GM21717 (cell line): ENCODE measurements at regions not wholly inside any gene's neighbourhood (a gene's known extent, or its start where the extent isn't known, plus 50 kb on each side); places are given as distances from the start of the nearest gene placed in this dataset.

Experiments used
- ATAC-seq: cut with Tn5 transposase; IDR thresholded peaks from one replicate; pipeline ENCODE4 v1.9.1; 2021; ENCODE audit warnings: mild to moderate bottlenecking, moderate library complexity; ENCODE audit not compliant: unreplicated experiment

DNA sequence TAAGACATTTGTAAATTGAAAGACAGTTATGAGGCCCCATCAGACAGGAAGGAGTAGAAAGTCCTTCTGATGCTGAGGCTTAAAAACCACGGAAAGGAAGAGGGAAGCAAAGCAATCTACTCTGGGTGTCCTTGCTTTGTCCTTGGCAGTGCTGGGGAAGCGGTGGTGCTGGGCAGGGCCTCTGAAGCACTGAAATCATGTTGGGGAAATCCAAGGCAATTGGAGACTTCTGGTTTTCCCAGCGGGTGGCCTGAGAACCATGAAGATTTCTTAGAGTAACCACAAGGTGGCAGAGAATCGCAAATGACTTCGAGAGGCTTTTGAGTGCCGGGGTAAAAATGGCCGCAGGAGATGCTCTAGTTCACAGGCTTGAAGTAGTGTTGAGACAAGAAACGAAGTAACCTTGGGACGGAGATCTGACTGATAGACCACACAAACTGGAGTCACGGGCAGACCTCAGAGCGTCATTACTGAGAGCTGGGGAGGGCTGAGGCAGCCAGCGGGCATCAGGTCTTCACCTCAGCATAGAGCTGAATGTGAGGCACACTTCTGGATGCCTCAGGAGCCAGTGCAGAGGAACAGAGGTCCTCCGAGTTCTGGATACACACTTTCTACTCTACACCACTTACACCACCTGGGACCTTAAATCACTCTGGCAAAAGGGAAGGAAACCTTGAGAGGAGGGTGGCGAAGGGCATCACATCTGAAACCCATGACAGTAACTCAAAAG lies 130.7 kb upstream of the GPRIN3 start:
- peak; percentile 68 for ATAC-seq

DNA sequence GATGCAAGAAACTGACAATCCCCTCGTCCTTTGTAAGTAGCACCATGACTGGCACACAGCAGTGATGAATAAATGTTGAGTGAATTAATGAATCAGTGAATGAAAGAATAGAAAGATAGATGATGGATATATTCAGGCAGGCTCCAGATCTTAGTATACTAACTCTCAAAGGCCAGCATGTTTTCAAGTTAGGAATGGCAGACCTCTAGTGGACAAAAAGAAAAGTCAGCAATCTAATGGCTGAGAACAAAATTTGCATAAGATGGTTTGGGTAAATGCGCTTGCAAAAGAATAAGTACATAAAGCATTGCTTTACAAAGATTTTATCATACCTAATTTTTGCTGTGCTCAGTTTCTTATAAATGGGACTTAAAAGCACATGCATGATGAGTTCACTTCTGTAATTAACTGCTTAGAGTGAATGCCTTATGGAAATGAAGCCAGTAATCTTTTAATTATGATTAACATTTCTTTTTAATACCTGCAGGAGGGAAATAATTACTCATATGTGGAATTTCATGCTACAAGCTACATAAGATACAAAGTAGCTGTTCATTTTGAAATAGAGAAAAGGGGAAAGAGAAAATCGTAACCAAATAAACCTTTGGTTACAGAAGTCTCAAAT lies 126.9 kb upstream of the GPRIN3 start:
- ATAC-seq, result no peak

DNA sequence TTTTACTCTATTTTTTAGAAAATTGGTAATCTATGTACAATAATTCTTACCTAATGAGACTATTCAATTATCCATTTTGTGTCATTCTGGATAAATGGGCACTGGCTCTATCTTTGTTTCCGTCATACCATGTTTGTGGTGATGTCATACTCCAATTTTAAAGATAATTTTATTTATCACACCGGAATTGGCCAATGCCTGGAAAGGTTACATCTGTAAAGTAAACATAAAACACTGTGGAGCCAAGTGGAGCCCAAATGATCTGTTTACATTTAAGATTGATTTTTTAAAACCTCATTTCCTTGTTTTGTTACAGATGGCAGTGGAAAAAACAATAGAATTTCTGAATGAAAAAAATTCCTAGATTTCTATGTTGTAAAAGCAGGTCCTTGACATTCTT lies 120.2 kb upstream of the GPRIN3 start:
- ATAC-seq, result no peak

DNA sequence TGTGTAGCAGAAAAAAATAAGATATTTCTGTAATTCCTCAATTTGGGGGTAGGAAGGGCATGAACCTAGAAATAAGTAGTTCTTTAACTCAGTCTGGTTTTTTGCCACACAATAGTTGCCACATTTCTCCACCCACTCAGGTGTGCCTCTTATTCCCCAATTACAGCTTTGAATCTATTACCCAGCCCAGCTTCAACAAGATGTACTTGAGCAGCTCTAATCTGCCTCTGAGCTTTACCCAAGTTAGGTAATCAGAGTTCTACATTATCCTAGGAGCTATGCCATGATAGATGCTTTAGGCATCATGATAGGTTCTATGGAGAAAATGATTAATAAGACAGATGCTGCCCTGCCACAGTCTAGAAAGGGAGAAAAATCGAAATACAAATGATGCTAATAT lies 117.4 kb upstream of the GPRIN3 start:
- no peak for ATAC-seq

DNA sequence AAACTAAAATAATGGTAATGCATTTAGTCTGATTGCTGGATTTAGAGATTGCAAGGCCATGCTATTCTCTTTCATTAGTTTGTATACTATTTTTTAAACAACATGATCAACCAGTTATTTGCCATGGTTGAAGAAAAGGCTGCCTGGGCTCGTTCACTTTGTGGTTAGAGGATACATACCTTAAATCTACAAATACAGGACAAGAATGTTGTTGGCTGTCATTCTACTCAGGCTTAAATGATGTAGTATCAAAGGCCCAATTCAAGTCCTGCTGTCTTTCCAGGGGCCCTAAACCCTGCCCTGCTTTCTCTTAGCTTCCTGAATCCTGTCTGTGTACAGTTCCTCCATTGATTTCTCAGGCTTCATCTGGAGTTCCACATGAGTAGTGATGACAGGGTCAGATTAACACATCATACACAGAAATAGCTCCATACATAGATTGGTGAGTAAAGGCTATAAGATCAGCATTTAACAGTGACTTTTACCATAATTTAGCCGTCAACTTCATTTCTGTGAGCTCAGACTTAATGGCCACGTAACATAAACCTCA lies 114.9 kb upstream of the GPRIN3 start:
- ATAC-seq, result no peak

DNA sequence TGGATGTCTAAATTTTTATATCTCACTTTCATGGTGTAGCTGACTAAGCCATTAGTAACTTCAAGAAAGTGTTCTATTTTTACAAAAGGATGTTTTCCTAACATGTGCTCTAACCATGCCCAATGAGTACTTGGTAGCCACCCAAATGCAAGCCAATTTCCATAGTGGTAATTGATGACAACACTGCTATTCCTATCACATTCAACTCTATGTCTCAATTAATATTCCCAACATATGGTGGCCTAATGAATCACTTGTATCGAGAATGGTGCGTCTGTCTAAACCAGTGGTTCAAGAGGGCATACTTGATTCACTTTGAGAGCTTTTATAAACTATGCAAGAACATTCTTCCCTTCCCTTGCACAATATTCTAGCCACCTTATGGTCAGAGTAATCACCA lies 112.9 kb upstream of the GPRIN3 start:
- no peak for ATAC-seq

DNA sequence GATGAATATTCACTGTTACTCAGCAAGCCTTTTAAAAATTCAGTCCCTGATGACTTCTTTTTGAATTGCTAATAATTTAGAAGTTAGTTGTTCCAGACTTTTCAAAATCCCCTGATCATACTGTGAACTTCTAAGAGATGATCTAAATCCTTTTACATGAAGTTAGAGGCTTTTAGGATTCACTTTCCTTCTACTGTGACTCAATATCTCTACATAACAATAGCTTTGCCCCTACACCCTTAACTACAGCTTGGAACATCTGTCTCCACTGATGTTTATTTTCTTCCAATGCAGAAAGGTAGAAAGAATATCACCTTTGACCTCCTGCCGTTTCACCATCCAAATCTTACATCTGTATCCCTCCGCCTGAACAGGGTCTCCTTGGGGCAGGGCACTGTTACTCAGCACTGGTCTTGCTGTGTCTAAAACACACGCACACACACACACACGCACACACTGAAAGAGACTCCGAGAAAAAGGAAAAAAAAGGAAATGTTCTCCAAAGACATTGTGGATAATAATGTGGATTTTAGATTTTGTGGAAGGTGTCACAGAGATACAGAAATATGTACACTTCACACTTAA lies 111.6 kb upstream of the GPRIN3 start:
- no peak for ATAC-seq

DNA sequence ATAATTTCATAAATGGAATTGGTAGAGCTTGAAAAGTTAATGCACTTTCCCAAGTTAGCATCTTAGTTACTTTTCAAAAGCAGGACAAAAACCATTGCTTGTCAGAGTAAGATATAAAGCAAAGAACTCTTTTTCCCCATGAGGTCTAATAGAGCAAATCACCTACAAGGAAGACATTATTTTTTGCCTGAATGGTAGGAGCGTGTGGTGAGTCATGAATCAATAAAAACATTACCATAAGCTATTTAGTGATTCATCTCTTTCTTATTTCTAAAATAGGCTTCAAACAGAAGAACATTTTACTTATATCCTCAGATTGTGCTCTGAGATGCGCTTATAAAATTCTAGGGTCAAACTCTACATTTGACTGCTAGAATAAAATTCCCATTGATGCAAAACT lies 109.4 kb upstream of the GPRIN3 start:
- no peak for ATAC-seq

DNA sequence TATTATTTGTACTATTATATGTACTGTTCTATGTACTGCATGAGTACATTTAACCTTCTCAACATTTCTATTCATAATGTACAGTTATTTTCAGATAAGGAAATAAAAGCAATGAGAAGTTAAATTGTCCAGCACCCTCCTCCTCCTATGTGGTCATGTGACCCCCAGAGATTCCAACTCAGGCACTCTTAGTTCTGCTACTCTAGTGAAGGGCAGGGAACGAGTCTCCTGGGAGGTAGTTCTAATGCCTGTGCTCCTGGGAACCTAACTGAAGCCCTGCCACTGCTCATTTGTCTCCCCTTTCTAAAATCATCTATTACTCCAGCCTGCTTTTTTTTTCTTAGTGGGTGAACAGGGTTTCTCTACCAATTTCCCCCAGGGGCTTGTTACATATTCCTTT lies 105.9 kb upstream of the GPRIN3 start:
- ATAC-seq, result no peak

DNA sequence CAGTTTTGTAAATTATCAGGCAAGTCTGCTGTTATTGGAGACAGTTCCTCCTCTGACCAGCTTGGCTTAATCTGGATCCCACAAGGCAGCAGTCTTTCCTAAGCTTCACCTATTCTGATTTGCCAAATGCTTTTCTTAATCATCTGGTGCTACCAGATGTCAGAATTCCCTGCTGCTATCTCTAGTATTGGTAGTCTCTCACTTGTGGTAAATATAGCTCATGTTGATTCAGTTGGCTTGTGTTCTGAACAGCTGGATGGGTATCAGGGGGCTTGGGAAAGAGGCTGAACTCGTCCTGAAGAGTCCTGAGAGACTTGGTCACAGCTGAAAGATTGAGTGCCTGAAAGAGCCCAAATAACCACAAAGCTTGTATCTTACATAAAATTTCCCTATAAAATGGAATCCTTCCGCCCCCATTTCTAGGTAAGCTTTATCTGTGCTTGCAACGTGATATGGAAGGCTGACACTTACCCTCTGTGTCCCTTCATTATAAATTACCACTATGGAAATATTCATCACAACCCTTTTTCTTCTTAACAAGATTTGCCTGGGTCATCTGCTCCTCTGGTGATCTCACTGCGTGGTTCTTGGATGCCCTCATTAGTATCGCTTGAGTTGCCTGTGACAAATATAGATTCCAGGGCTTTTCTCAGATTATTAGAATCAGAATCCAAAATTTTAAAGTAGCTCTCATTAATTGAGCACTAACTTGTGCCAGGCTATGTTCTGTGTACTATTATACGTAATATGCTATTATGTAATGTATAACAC lies 104.1 kb upstream of the GPRIN3 start:
- ATAC-seq, result no peak

DNA sequence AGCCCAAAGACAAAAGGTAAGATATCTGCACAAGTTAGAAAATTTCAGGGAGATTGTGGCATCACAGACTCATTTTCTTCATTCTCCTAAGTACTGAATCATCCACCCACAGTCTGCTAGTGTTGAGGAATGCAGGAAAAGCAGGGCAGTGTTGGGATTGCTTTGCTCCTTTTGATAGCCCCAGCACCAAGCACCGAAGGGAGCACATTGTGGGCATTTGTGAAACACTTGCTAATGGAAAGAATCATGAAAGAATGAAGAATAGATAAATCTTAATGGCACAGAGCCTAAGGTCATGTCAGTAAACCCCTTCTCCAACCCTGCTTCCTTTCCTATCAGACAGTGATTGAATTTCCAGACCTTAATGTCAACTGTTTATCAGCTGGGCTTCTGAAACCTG lies 103.1 kb upstream of the GPRIN3 start:
- no peak for ATAC-seq

DNA sequence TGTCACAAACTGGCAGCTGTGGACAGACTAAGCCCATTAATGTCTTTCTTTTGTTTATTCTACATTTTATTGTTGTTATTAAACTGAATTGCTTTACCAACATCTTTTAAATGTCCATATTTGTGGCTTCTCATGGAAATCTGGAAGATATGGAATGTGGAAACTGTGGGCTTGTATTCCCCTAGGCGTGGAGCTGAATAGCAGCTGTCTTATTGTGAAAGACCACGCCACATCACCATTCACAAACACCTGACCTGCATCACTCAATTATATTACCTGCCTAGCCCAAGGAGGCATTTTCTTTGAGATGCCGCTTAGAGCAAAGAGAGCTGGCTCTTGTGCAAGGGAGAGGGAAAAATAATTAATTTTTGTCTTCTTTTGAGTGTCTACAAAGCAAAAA lies 96.9 kb upstream of the GPRIN3 start:
- no peak for ATAC-seq

DNA sequence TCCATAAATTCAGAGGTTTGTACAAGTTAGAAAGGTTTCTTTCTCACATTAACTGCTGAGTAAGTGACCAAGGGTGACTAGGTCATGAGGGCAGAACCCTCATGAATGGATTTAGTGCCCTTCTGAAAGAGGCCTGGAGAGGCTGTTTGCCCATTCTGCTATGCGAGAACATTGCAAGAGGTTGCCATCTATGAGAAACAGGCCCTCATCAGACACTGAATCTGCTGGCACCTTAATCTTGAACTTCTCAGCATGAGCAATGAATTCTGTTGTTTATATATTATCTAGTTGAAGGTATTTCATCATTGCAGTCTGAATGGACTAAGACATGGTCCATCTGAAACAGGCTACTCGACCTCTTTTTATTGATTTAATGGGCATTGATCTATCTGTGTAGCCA lies 96.2 kb upstream of the GPRIN3 start:
- no peak for ATAC-seq

DNA sequence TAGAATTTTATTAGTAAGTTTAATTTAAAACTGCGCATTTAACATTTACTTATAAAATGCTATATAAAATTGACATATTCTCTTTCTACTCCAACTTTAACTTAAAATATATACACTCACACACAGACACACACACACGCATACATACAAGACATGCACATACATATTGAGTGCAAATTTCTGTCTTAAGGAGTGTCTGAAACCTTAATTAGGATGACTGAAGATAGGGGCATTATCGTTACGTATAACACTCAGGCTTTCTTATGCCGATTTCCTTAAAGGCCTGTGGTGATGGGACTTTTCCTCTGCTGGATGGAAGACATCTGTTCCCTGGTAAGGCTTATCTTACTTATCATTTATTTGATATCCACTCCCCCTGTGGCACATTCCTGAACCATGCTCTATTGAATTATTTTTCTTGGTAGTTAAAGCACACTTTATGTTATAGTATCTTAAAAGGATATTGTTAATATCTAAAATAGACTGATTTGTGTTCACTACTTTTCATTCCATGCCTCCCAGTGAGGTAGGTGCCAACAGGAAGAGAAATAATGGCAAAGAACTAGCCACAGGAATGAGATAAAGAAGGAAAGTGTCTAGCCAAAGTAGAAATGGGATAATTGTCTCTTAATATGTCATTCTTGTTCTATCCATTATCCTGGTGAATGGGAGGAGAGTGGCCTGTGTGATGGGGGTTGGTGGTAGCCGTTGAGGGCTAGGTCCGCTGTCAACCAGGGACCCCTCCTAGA lies 92.9 kb upstream of the GPRIN3 start:
- ATAC-seq, result no peak

DNA sequence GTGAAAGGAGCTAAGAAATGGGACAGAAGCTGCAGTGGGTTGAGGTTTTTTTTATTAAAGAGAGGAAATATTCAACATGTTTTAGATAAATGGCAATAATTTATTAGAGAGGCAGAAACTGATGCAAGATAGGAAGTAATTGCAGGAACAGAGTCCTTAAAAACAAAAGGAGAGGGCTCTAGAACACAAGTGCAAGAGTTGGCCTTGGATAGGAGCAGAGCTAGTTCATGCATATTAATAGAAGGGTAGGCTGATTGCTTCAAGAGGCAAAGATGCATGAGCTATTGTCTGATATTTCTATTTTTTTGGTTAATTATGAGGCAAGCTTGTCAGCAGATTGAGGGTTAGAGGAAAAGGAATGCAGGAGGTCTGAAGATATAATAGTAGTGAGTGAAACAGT lies 91.0 kb upstream of the GPRIN3 start:
- ATAC-seq, result no peak

DNA sequence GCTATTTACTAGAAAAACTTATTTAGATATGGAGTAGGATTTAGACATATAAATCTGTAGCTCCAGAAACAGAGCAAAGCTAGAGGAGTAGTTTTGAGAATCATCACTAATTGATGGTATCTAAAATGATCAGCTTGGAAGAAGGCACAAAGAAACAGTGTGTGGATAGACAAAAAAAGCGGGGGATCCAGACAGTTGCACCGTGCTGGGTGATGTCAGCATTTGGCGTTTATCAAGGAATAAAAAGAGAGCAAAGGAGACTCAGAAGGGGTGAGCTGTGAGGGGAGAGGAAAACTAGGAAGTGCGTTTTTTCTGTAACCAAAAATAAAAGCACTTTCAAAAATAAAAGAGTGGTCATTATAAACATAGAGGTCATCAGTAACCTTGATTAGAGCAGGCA lies 90.5 kb upstream of the GPRIN3 start:
- no peak for ATAC-seq

DNA sequence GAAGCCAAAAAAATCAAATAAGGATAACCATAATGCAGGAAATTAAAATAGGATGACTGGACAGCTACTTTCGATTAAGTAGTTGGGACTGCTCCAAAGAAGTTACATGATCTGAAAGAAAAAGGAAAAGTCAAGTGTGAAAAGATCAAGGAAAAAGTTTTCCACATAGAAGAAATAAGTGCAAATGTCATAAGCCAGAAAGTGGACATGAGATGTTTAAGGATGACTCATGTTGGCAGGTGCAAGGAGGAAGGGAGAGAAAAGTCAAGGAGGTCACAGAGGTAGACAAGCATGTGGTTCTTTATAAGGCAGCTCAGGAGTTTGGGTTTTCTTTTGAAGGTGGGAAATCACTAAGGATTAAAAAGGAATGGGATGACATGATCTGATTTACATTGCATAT lies 89.8 kb upstream of the GPRIN3 start:
- ATAC-seq, result no peak

DNA sequence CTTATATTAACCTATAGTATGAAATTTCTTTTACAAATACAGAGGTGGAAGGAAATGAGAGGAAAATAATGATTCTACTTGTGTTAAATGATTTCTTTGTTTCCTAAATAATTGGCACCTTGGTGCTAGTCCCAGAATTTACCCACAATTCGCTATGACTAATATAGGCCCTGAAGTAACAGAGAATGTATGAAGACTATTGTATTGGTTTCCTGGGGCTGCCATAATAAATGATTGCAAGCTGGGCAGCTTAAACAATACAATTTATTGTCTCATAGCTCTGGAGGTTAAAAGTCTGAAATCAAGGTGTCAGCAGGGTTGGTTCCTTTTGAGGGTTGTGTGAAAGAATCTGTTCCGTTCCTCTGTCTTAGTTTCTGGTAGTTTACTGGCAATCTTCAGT lies 74.8 kb upstream of the GPRIN3 start:
- ATAC-seq, result no peak

DNA sequence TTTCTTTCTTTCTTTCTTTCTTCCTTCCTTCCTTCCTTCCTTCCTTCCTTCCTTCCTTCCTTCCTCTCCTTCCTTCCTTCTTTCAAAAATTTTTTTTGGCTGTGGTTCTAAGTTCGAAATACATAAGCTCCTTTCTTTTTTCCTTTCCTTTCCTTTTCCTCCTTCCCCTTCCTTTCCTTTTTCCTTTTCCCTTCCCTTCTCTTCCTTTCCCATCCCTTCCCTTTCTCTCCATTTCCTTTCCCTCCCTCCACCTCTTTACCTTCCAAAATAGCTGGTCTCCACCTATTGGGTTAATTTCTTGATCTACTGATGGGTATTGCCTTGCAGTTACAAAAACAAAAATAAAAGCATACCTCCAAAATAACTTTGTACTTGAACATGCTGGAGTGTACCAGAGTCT lies 73.4 kb upstream of the GPRIN3 start:
- ATAC-seq, result no peak

DNA sequence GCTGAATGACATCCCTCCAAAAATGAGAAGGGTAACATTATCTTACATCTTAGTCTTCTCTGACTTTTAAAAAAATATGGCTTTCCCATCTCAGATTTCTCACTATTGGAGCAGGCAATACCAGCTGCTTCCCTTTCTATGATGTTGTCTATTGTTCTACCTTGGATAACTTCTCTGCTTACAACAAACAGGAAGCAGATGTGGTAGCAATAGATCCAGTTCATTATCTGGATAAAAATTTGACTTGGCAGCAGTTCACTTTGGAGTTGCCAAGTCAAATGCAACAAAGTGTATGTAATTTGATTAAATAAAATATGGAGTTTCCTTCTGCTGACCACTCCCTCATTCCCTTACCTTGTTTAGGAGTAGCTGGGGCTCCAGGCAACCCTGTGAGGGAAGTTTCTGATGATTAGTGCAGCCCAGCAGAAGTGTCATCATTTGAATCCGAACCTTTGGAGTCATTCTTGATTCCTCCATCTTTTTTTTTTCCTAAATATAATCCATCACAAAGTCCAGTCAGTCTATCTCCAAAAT lies 72.0 kb upstream of the GPRIN3 start:
- no peak for ATAC-seq

DNA sequence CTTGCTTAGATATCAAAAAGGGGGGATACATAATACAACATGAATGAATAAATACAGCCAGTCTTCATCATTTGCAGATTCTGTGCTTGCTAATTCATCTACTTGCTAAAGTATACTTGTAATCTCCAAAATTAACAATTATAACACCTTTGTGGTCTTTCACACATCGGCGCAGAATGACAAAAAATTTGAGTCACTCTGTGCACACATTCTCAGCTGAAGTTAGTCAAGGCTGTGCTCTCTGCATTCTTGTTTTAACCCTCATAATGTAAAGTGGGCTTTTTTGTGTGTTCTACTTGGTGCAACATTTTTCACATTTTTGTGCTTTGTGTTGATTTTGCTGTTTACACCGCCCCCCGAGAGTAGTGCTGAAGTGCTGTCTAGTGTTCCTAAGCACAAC lies 65.8 kb upstream of the GPRIN3 start:
- ATAC-seq, result no peak
